NB4 (cell line): ENCODE measurements at regions not wholly inside any gene's neighbourhood (a gene's known extent, or its start where the extent isn't known, plus 50 kb on each side); places are given as distances from the start of the nearest gene placed in this dataset.

Experiments used
- CTCF ChIP-seq: IDR thresholded peaks from one replicate; pipeline ENCODE4 v1.5.1; 2012; ENCODE audit warnings: low read depth, low read length
- POLR2A ChIP-seq: IDR thresholded peaks from 2 replicates; pipeline ENCODE4 v1.6.1; 2011; ENCODE audit warnings: mild to moderate bottlenecking; ENCODE audit not compliant: insufficient read length; ENCODE audit errors: extremely low read depth
- TF ChIP-seq, protein P1 (sequence below): IDR thresholded peaks from 2 replicates; pipeline ENCODE4 v1.6.1; 2011; ENCODE audit warnings: low read depth, low read length

GRCh38 chr4:44046491-44046890 lies 402.1 kb downstream of the KCTD8 start:
- no peak for TF ChIP-seq CTCF
- no peak for TF ChIP-seq POLR2A
- TF ChIP-seq, protein P1, sequence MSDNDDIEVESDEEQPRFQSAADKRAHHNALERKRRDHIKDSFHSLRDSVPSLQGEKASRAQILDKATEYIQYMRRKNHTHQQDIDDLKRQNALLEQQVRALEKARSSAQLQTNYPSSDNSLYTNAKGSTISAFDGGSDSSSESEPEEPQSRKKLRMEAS, result no peak
